ENCODE measurements at regions not wholly inside any gene's neighbourhood (a gene's known extent, or its start where the extent isn't known, plus 50 kb on each side); places are given as distances from the start of the nearest gene placed in this dataset.

GRCh38 chr2:48240912-48241311 is 73.6 kb upstream of the FOXN2 start:
- TF ChIP-seq CTCF (conservative IDR thresholded peaks at IDR 0.05; ENCODE audit: low read depth, low read length) (no peak), EZH2 (IDR thresholded peaks at IDR 0.05; ENCODE audit: low read length, unreplicated experiment) (no peak)

All from PC-3 (cell line).